HuH-7.5 (cell line): ENCODE measurements at regions not wholly inside any gene's neighbourhood (a gene's known extent, or its start where the extent isn't known, plus 50 kb on each side); places are given as distances from the start of the nearest gene placed in this dataset.
"Not testable (repeated sequence)": the region's sequence is repeated elsewhere in the genome, so short reads cannot be mapped to it uniquely, and the experiment has no call there.

Experiments
- DNase-seq: peaks from one replicate; pipeline ENCODE4 v3.0.0; 2011; ENCODE audit warnings: low spot score

GRCh38 chr1:163999131-163999530 is 559.9 kb upstream of the PBX1 start:
- no peak for DNase-seq

- DNase-seq = not testable (repeated sequence)
Observed at GRCh38 chr1:164006186-164006585, 552.8 kb upstream of the PBX1 start.

GRCh38 chr1:164006621-164007020 is 552.4 kb upstream of the PBX1 start:
- DNase-seq = no peak

GRCh38 chr1:164017239-164017638 is 541.7 kb upstream of the PBX1 start:
- no peak for DNase-seq

- DNase-seq = no peak
Observed at GRCh38 chr1:164020391-164020790, 538.6 kb upstream of the PBX1 start.

GRCh38 chr1:164021813-164022212 is 537.2 kb upstream of the PBX1 start:
- DNase-seq = no peak

GRCh38 chr1:164033782-164034181 is 525.2 kb upstream of the PBX1 start:
- no peak for DNase-seq

- DNase-seq = no peak
Observed at GRCh38 chr1:164040754-164041153, 518.2 kb upstream of the PBX1 start.

GRCh38 chr1:164051782-164052181 is 507.2 kb upstream of the PBX1 start:
- DNase-seq = no peak

GRCh38 chr1:164054331-164054730 is 504.7 kb upstream of the PBX1 start:
- no peak for DNase-seq

GRCh38 chr1:164058198-164058597 is 500.8 kb upstream of the PBX1 start:
- no peak for DNase-seq

- DNase-seq = no peak
Observed at GRCh38 chr1:164061528-164061927, 497.5 kb upstream of the PBX1 start.

- DNase-seq = no peak
Observed at GRCh38 chr1:164064501-164064900, 494.5 kb upstream of the PBX1 start.

- no peak for DNase-seq
Observed at GRCh38 chr1:164071288-164071687, 487.7 kb upstream of the PBX1 start.

- no peak for DNase-seq
Observed at GRCh38 chr1:164086832-164087231, 472.2 kb upstream of the PBX1 start.

GRCh38 chr1:164087906-164088453 is 471.0 kb upstream of the PBX1 start:
- no peak for DNase-seq

- no peak for DNase-seq
Observed at GRCh38 chr1:164092603-164093353, 466.2 kb upstream of the PBX1 start.

- no peak for DNase-seq
Observed at GRCh38 chr1:164093543-164093942, 465.4 kb upstream of the PBX1 start.

GRCh38 chr1:164101802-164102201 is 457.2 kb upstream of the PBX1 start:
- DNase-seq = no peak

GRCh38 chr1:164131949-164132348 is 427.0 kb upstream of the PBX1 start:
- DNase-seq = no peak

- no peak for DNase-seq
Observed at GRCh38 chr1:164137273-164137925, 421.6 kb upstream of the PBX1 start.

- DNase-seq = no peak
Observed at GRCh38 chr1:164141797-164142196, 417.2 kb upstream of the PBX1 start.

- DNase-seq = no peak
Observed at GRCh38 chr1:164154622-164155021, 404.4 kb upstream of the PBX1 start.

- DNase-seq = no peak
Observed at GRCh38 chr1:164155347-164155746, 403.6 kb upstream of the PBX1 start.
